HG02981 (cell line): ENCODE measurements at regions not wholly inside any gene's neighbourhood (a gene's known extent, or its start where the extent isn't known, plus 50 kb on each side); places are given as distances from the start of the nearest gene placed in this dataset.
A peak's percentile ranks its signal among the peaks of the same experiment; 100 is the strongest.

Experiments
- ATAC-seq: cut with Tn5 transposase; IDR thresholded peaks from one replicate; pipeline ENCODE4 v1.9.1; 2021; ENCODE audit warnings: mild to moderate bottlenecking, moderate library complexity; ENCODE audit not compliant: unreplicated experiment

DNA sequence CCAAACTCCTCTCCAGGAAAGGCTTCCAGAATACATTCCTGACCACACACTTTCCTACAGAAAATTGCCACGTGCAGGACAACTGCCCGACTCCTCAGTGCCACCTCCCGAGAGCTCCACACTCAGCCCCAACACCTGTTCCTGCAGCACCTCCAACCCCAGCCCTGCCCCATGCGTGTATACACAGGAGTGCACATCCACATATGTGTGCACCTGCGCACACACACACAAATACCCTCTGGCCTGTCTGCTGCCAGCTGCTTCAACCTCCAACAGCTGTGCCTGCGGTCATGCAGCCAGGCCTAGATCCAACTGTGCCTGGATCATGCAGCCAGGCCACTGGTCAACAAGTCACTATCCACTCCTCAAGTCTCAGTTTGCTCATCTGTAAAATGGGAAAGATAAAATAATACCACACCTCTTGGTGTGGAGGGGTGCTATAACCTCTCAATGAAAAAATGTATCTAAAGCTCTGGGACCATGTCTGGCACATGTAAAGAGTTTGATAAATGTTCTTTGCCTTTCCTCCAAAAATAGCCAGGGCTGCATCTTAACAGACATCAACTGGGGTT, 152.1 kb upstream of the ID2 start:
- ATAC-seq: no peak

DNA sequence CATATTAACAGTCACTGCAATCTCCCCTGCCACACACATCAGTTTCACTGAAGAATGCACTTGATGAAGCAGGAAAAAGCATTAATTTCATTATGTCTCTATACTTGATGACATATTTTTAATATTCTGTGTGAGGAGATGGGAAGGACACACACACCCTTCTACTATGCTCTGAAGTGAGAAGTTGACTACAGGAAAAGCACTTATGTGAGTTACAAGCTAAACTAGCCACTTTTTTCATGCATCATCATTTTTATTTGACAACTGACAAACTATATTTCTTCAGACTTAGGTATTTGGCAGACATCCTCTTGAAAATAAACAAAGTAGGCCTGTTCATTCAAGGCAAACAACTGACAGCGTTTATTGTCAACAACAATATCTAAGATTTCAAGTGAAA, 150.4 kb upstream of the ID2 start:
- ATAC-seq: no peak

DNA sequence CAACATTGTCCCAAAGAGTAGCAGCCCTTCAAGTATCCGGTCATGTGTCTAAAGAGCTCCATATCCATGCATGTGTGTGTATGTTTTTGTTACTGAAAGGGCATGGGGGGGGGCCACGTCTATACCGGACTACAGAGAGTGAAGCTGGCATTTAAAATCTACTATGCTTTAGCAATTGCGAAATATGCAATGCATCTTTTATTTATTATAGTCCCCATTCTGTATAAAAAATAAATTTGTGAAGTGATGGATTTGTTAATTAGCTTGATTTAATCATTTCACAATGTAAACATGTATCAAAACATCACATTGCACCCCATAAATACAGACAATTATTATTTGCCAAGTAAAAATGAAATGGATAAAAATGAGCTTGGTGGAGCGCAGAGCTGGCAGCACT, 149.4 kb upstream of the ID2 start:
- ATAC-seq: no peak

DNA sequence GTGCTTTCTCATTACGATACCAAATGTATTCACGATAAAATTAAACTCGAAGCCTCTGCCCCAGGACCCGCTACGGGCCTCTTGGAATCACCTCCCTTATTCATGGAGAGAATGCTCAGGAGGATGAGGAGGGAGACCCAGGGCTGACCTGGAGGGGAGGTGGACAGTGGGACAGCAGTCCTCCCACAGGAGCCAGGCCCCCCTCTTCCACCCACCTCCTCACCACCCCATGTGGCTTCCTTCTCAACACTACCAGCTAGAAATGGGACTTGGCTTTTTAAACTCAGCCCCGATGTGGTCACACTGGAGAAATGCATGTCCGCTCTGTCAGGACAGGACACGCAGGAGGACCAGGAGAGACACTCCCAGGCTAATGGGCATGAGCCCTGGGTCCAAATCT, 147.9 kb upstream of the ID2 start:
- ATAC-seq: no peak

DNA sequence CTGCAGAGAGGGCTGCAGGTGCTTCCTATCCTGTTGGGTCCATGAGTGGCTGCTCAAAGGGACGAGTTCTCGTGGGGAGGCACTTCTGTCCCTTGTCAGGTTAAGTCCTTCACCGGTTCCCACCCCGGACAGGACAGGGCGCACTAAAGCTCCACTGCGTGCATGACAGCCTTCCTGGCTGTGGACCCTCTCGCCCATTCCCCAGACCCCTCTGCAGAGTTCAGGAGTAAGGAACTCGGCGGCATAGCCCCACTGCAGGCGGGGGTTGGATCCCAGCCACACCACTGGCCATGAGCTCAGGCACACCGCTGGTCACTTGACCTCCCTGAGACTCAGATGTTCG, 147.5 kb upstream of the ID2 start:
- no peak for ATAC-seq

DNA sequence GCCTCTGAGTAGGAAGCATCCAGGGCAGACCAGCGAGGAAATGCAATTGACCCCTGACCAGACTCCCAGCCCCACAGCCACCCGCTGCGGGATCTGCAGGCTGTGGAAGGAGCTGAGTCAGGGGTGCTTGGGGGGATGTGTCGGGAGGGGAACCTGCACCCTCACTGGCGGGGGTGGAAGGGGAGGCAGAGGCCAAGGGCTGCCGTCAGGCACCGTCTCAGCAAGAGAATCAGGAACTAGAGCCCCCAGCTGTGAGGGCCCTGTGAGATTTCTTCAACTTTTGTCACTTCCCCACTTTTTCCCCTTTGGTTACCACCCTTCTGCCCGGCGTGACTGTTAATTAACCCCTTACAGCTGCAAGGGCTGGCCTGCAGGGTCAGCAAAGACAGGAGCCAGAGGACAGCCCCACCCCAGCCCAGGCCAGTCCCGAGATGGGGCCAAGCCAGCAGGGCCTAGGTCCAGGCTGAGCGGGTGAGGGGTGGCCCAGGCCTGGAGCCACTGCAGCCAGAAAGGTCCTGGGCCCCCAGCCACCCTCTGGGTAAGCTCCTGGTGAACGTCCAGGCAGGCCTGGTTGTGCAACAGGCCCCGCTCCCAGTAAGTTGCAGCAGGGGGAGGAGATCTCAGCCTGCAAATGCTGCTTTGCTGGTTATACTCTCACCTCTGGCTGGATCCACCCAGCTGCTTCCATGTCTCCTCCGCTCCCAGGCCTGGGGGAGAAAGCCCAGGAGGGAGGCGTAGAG, 147.0 kb upstream of the ID2 start:
- ATAC-seq: no peak

DNA sequence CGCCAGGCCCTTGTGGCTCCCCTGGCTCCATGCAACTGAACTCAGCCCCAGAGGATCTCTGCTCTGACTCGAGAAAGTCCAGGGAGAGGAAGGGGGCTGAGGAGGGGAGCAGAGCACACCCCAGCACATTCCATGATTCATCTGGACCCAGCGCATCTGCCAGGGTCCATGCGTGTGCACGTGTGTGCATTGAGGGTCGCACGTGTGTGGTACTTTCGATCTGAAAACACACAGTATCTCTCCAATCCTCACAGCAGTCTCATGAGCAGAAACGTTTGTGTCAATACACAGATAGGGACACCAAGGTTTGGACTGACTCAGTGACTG, 146.4 kb upstream of the ID2 start:
- no peak for ATAC-seq

DNA sequence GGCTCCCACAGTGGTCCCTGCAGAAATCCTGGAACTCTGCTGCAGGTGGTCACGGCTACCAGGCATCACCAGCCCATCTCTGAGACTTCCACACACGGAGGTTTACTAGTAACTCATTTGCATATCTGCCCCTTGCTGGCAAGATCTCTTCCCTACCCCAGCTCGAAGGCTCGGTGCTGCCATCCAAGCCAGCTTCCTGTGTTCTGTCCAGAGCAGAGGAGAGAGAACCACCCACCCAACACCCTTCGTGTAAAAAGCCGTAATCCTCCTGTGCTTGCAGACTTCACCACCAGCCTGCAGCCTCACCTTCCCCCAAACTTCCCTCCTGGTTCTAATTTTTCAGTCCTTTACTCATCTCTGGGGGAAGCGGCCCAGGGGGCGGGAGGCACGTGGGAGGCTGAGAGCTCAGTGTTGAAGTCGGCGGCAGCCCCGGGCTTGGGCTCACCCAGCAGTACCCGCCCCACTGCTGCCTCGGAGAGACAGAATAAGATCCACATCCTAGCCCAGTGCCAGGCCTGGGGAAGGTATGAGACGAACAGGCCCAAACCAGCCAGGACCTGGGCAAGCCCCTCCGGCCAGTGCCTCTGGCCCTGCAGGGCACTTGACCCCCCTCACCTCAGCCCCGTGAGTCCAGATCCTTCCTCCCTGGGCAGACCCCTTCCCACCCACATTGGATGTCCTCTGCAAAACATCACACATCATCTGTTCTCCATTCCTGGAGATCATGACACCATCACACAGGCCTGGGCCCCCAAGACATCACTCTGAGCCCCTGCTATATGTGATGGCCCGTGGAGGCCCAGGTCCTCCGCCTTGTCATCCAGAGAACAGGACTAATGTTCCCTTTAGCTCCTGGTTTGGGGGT, 145.8 kb upstream of the ID2 start:
- ATAC-seq: no peak

DNA sequence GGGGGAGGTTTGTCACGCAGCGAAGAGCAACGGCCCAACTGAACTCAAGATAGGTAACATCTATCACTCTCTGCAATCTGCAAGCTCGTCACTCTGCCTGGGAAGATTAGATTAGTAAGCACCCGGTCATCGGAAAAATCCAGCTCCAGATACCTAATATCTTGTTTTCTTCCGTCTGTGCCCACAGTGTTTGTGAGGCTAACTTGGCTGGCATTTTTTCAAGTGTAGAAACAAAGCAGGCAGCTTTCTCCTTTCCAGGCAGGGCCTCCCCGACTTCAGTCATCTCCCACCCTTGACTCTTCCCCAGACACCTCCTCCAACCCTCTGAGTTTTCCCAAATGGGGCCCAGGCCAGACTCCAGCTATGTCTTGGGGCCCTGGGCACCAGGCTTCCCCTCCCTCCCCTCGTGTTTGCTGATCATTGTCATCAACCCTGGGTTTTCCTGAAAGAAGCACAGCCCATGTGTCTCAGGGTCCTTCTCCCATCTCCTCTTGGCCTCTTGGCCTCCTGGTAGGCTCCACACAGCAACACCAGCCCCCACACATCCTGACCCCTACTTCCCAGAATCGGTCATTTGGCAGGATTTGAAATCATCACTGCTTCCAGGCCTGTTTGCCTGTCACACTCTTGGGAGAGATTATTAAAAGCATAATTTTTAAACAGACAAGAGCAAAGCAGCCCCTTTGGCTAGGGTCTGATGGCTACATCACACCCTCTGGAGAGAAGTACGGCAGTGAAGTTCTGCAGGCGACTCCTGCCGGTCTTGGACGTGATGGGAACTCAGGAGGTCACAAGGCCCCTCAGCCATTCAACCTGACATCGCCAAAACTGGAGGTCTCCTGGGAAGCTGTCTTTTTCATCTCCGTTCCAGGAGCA, 144.9 kb upstream of the ID2 start:
- no peak for ATAC-seq

DNA sequence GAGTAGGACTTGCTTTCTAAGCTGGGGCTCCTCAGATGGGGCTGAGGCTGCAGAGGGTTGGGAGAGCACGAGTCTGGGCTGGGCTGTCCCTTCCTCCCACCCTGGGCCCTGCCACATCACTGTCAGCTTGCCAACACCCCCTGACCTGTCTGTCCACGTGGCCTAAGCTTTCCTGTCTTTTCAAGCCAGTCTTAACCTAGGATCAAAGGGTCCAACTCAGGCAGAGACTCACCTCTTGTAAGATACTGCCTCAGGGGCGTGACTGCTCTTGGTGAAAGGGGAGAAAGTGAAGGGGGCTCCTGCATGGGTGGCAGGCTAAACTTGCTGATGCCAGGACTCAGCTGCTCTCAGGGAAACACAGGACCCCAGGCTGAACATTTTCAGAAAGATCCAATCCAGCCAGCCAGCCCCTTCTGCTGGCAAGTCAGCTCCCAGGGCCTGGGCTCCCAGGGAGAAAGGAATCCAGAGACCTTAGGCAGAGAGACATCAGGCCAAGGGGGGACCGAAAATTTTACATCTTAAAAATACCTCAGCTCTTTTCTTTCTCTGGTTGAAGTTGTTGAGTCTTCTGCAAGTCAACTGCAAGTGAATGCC, 144.2 kb upstream of the ID2 start:
- no peak for ATAC-seq

DNA sequence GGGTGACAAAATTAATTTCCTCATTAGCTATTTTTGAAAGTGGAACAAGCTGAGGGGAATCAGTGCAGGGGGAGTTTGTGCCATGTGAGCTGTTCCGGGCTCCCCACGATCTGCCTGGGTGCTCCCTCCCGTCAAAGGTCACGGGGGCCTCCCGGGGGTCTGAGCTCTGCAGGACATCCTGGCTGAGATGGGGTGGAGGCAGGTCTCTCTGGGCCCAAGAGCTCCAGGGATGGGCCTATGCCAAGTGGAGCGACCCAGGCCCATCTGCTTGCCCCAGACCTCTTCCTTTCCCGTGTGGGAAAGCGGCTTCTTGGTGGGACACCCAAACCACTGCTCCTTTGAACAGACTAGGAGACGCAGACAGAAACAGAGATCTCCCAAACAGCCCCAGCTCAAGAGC, 143.3 kb upstream of the ID2 start:
- ATAC-seq: no peak

DNA sequence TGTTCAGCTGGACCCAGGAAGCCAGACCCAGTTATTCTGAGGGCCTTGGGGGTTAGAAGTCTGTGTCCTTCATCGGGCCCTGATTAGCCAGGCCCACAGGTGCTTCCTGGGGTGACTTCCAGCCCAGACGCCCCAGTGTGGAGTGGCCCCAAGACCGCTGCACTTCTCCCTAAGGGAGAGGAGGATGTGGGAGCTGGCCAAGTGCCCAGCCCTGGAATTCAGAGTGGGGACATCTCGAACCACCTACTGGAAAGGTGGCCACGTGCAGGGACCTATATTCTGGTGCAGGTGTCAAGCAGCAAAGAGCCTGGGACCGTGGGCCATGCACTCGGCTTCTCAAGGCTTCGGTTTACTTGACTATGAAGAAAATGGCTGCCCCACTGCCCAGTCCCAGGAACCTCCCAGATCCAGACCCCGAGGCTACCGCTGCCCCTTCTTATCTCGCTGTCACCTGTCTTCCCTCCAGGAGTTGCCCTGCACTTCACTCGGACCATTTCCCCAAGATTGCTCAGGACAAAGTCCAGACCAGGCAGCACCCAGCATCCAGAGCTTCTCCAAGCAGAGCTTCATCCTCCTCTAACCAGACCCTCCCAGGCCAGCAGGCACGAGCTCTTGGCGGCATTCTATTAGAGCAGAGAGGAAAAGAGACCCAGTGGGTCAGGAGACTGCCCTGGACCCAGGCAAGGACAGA, 142.8 kb upstream of the ID2 start:
- no peak for ATAC-seq

DNA sequence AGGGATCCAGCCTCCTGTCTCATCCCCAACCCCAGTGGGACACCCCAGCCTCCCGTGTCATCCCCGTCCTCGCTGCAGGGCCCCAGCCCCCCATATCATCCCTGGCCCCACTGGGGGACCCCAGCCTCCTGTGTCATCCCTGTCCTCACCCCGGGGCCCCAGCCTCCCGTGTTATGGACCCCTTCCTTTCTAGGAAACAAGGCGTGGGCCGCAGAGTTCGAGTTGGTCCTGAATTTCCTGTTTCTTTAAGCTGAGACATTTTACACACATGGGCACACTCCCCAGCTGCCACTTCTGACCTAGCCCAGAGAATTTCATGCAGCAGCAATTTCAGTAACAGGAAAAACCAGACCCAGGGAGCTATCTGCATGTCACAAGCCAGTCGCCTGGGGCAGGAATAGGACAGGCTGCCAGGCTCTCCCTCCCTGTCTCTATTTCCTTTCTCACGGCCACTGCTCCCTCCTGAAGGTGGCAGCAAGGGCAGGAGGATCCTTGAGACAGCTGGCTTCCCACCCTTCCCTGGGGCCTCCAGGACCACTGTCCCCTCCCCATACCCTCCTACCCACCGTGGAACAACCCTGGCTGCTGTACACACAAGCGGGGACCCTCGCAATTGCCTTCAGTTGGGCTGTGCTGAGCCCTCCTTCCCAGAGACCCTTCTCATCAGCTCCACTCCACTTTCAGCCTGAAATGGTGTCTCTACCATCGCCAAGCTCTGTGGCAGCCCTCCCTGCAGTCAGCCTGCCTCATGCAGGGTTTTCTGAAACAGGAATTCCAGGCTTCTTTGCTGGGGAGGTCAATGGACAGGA, 141.9 kb upstream of the ID2 start:
- no peak for ATAC-seq

DNA sequence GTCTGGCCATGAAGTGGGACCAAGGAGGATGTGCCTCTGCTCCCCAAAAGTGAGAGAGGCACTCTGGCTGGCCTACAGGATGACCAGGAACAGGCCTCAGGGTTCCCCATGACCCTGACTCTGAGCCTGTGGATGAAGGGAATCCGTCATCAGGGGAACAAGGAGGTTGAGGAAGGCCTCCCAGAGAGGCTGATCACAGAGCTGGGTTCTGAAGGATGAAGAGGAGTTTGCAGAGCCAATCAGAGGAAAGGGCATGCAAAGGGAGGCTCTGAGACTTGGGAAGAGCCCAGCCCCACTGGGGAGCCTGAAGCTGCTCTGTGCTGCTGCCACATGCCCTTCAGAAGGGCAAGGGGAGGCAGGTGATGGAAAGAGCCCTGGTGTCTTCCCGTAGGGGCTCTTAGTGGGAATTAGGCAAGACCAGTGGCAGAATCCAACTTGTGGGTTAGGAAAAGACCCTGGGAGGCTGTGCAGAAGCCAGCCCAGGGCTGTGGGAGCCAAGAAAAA, 141.3 kb upstream of the ID2 start:
- no peak for ATAC-seq

DNA sequence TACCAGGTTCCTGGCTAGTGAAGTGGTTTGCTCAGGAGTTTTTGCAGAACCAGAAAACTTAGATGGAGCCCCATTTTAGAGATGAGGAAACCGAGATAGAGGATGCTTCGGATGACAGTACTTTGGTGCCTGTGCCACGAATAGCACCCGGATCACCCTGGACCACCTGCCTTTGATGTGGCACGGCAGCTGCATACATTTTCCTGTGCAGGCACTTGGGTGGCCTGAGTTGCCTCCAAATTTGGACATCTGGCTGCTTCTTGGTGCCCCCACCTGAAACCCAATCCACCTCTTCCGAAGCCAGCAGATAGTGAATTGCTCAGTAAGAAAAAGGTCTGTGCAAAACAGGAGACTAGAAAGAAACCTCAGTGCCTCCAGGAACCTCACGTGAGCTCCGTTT, 140.6 kb upstream of the ID2 start:
- ATAC-seq: no peak

DNA sequence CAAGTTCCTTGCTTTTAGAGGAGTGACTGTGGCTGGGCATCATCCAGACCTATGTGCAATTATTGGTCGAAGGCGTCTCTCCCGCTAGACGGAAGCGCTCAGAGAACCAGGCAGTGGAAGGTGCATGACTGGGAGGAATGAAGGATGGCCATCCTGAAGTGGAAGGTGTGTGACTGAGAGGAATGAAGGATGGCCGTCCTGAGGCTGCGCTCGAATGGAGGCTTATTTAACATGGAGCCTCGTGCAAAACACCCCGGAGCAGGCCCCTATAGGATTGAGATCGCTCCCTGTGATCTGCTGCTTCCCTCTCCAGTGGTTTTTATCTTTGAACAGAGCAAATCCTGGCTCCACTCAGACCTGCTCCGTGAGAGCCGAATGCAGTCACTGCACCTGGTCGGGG, 140.2 kb upstream of the ID2 start:
- ATAC-seq: no peak

DNA sequence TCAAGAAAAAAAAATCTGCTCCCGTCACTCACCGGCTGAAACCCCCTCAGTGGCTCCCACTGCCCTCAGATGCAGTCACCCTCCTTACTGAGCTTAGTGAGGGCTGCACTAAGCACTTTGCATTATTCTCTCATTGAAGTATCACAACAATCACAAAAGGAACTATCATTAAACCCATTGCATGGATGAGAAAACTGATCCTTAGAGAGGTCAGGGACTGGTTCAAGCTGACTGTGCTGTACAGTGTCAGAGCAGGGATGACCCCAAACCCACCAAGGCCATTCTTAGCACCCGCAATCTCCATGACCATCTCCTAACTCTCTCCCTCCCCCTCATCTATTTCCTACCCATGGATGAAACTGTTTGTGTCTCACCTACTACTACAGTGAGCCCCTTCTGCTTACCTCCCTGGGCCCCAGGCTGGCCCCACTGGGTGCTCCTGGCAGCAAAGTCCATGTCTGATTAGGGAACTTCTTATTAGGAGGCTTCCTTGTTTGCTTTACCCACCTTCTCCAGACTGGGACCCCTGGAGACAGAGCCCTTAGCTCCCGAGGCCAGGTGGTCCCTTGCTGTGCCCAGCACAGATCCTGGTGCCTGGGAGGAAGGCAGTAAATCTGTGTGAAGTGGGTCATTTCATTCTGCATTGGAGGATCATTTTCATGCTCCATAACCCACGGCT, 139.3 kb upstream of the ID2 start:
- no peak for ATAC-seq

DNA sequence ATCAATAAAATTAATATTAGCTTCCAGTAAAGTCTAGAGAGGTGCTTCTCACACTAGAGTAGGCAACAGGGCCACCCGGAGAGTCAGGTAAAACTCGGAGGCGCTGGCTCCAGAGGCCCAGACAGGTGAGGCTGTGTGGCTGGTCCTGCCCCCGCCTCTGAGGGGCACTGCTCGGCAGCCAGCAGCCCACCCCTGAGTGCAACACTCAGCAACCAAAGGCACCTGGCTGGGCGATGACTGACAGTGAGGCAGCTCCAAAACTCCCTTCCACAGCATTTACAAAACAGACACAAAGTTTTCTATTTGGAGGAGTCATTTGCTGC, 138.8 kb upstream of the ID2 start:
- peak; percentile 21 for ATAC-seq
